ENCODE measurements at regions not wholly inside any gene's neighbourhood (a gene's known extent, or its start where the extent isn't known, plus 50 kb on each side); places are given as distances from the start of the nearest gene placed in this dataset.
"Not testable (repeated sequence)": the region's sequence is repeated elsewhere in the genome, so short reads cannot be mapped to it uniquely, and the experiment has no call there.

DNA sequence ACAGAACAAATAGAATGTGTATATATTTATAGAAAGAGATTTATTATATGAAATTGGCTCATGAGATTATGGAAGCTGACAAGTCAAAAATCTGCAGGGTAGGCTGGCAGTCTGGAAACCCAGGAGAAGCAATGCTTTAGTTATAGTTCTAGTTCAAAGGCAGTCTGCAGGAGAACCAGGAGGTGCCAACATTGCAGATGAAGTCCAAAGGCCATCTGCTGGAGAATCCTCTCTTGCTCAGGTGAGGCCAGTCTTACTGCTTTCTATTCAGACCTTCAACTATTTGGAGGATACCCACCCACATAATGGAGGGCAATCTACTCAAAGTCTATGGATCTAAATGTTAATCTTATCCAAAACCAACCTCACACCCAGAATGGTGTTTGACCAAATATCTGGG, 75.9 kb upstream of the MRPS6 start:
- Histone ChIP-seq H3K36me3 (no peaks in the 10 kb centered on the region), H3K4me3 (no peak overlapping the region), H3K9me3 (no peaks in the 10 kb centered on the region), H3K27ac (no peak overlapping the region), H3K4me1 (no peaks in the 10 kb centered on the region), H3K27me3 (no peaks in the 10 kb centered on the region)
- intact Hi-C loops (cut with DNase I; ENCODE audit: low total_unique reads): no loop called here
- TF ChIP-seq POLR2A (IDR thresholded peaks at IDR 0.05): no peak
- TF ChIP-seq, protein P1, sequence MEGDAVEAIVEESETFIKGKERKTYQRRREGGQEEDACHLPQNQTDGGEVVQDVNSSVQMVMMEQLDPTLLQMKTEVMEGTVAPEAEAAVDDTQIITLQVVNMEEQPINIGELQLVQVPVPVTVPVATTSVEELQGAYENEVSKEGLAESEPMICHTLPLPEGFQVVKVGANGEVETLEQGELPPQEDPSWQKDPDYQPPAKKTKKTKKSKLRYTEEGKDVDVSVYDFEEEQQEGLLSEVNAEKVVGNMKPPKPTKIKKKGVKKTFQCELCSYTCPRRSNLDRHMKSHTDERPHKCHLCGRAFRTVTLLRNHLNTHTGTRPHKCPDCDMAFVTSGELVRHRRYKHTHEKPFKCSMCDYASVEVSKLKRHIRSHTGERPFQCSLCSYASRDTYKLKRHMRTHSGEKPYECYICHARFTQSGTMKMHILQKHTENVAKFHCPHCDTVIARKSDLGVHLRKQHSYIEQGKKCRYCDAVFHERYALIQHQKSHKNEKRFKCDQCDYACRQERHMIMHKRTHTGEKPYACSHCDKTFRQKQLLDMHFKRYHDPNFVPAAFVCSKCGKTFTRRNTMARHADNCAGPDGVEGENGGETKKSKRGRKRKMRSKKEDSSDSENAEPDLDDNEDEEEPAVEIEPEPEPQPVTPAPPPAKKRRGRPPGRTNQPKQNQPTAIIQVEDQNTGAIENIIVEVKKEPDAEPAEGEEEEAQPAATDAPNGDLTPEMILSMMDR (IDR thresholded peaks at IDR 0.05): no peak
- no peak for DNase-seq

DNA sequence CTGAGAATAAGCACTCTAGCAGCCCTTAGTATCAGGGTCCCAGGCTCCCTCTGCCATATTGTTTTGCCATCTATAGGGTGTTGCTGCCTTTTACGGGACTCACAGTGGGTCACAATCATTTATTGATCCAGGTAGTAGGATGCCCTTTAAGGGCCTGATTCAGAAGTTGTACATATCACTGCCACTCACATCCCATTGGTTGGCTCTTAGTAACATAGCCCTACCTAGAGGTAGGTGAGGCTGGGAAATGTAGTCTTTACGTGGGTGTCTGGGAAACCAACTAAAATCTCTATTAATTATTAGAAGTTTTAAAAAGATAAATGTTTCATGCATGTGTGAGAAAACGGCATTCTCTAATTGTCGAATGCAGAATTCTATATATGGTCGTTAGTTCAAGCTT, 78.8 kb upstream of the ATP5PO start:
- Histone ChIP-seq H3K4me1 (no peaks in the 10 kb centered on the region), H3K36me3 (no peaks in the 10 kb centered on the region), H3K27me3 (no peaks in the 10 kb centered on the region), H3K9me3 (no peaks in the 10 kb centered on the region), H3K4me3 (no peak overlapping the region), H3K27ac (peak overlapping the region; percentile 41 to 63)
- DNase-seq: no peak
- intact Hi-C loops (cut with DNase I; ENCODE audit: low total_unique reads): no loop called here
- TF ChIP-seq POLR2A (IDR thresholded peaks at IDR 0.05): no peak
- TF ChIP-seq, protein P1 (IDR thresholded peaks at IDR 0.05): no peak

DNA sequence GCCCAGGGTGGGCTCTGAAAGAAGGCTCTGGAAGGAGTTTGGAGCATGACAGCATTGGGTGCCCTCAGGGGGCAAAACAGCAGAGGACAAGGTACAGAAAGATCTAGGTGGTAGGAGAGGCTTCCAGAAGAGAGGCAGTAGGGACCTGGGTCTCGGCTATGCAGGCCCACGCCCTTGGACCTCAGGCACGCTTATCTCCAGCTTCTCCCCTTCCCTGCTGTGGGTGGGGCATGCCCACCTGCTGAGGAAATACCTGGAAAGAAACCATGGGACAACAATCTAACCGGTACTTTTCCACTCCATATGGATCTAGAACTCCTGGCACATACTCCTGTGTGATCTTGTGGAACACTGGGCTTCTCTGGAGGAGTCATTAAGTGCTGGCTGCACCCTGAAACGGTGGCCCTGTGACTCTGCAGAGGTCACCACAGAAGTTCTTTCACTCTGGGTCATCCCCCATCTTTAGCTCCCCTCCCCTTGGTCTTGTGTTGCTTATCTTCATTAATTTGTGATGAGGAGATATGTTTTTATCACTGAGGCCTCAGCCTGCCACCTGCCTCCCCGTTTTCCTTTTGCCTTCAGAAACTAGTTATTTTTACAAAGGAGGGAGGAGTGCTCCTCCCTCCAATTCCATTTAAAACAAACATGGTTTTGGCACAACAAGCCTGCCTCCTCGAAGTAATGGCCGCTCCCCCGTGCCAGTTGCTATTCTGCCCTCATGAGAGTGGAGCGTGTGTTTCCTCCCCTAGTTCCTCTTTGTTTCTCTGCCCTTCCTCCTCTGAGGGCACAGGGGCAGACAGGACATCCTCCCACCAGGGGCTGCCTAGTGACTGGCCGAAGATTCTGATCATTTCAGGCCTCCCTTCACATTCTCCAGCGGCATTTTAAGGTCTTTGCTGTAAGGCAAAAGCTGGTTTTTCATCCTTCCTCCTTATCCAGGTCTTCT, 78.0 kb upstream of the ATP5PO start:
- no peaks in the 10 kb centered on the region for H3K9me3 ChIP-seq
- intact Hi-C loops (cut with DNase I; ENCODE audit: low total_unique reads): no loop called here
- H3K4me1 ChIP-seq: no peaks in the 10 kb centered on the region
- peak in 1 of 2 donors; percentile 24 for DNase-seq
- no peak overlapping the region for H3K4me3 ChIP-seq
- H3K27ac ChIP-seq: peak overlapping the region; percentile 41 to 63
- H3K27me3 ChIP-seq: no peaks in the 10 kb centered on the region
- no peaks in the 10 kb centered on the region for H3K36me3 ChIP-seq
- TF ChIP-seq POLR2A (IDR thresholded peaks at IDR 0.05): no peak
- TF ChIP-seq, protein P1 (IDR thresholded peaks at IDR 0.05): no peak

DNA sequence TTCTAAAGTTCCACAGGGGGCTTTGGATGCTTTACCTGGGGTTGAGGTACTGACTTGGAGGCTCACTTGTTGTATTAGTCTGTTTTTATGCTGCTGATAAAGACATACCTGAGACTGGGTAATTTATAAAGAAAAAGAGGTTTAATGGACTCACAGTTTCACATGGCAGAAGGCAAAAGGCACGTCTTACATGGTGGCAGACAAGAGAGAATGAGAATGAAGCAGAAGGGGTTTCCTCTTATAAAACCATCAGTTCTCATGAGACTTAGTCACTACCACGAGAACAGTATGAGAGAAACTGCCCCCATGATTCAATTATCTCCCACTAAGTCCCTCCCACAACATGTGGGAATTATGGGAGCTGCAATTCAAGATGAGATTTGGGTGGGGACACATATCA, 76.8 kb upstream of the ATP5PO start:
- intact Hi-C loops (cut with DNase I; ENCODE audit: low total_unique reads); H3K27me3 ChIP-seq; H3K36me3 ChIP-seq; H3K4me3 ChIP-seq; H3K27ac ChIP-seq; H3K9me3 ChIP-seq; DNase-seq; H3K4me1 ChIP-seq: not testable (repeated sequence)

DNA sequence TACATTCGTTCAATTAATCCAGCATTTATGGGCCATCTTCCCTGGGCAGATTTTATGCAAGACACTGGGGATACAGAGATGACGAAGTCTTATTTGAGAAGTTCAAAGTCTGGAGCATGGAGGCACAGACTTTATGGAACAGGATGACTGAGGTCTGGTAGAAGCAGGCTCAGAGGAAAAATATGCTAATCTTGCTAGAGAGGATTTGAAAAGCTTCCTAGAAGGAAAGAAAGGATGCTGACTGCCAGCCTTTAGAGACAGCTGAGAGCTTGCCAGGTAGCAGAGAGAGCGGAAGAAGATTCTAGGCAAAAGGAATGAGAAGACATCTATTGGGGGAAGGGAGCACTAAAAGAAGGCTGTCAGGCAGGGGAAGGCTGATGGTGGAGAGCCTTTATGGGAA, 75.5 kb upstream of the ATP5PO start:
- no peaks in the 10 kb centered on the region for H3K27me3 ChIP-seq
- H3K27ac ChIP-seq: no peak overlapping the region
- H3K4me1 ChIP-seq: no peaks in the 10 kb centered on the region
- intact Hi-C loops (cut with DNase I; ENCODE audit: low total_unique reads): no loop called here
- no peaks in the 10 kb centered on the region for H3K9me3 ChIP-seq
- H3K4me3 ChIP-seq: no peak overlapping the region
- no peaks in the 10 kb centered on the region for H3K36me3 ChIP-seq
- TF ChIP-seq POLR2A (IDR thresholded peaks at IDR 0.05): no peak
- TF ChIP-seq, protein P1 (IDR thresholded peaks at IDR 0.05): no peak
- no peak for DNase-seq
